ENCODE measurements at regions not wholly inside any gene's neighbourhood (a gene's known extent, or its start where the extent isn't known, plus 50 kb on each side); places are given as distances from the start of the nearest gene placed in this dataset.

- H3K36me3 Mint-ChIP-seq (ENCODE audit: insufficient read depth in 1 of 3, low read depth in 3 of 3), result peaks cover 0 to under 1% (median 0%) of the 10 kb centered on the region in 3 experiments; a peak in 2 of 7 replicates
- H3K14ac ChIP-seq (ENCODE audit: insufficient read depth, low read length), result no peak overlapping the region
- no peak overlapping the region for H4K8ac ChIP-seq (replicated peaks; ENCODE audit: insufficient read length, low read depth, low read length)
- no peaks in the 10 kb centered on the region for H3K9me3 ChIP-seq (ENCODE audit: control insufficient read depth, low read depth, low read length)
- H2BK120ac ChIP-seq (ENCODE audit: low read depth, low read length, poor library complexity, severe bottlenecking), result no peak overlapping the region
- H2AK5ac ChIP-seq (ENCODE audit: insufficient read length, low read length), result no peak overlapping the region
- H3K4ac ChIP-seq (ENCODE audit: low read depth, low read length), result no peak overlapping the region
- peaks cover 0 to 1% of the 10 kb centered on the region in 2 experiments; a peak in 2 of 5 replicates for H3K9me3 Mint-ChIP-seq
- peaks cover 0 to 3% of the 10 kb centered on the region in 2 experiments; a peak in 2 of 4 replicates for H3K4me1 Mint-ChIP-seq
- no peak overlapping the region for H3K4me3 Mint-ChIP-seq
- H4K5ac ChIP-seq (ENCODE audit: insufficient read length, low read depth, low read length), result no peak overlapping the region
- no peak overlapping the region for H3K27ac Mint-ChIP-seq
- no peaks in the 10 kb centered on the region for H3K27me3 Mint-ChIP-seq (ENCODE audit: low read depth)
- H3K79me2 ChIP-seq (ENCODE audit: insufficient read depth, low read length), result no peaks in the 10 kb centered on the region
- H2BK15ac ChIP-seq (ENCODE audit: low read depth, low read length), result no peak overlapping the region
- no peaks in the 10 kb centered on the region for H3K4me1 ChIP-seq (ENCODE audit: insufficient read depth, low read length)
- H2BK20ac ChIP-seq (ENCODE audit: low read depth, low read length, poor library complexity, severe bottlenecking), result no peak overlapping the region
- H3K79me1 ChIP-seq (ENCODE audit: insufficient read depth, low read depth, low read length, poor library complexity, severe bottlenecking), result no peaks in the 10 kb centered on the region
- H2AFZ ChIP-seq (ENCODE audit: low read length), result no peak overlapping the region
- H3K27me3 ChIP-seq (ENCODE audit: insufficient read depth, low read length), result no peaks in the 10 kb centered on the region
- no peak overlapping the region for H3K23ac ChIP-seq (ENCODE audit: insufficient read length, low read depth, low read length)
- H3K18ac ChIP-seq (ENCODE audit: insufficient read length, low read depth, low read length), result no peak overlapping the region
- no peak overlapping the region for H3K27ac ChIP-seq (ENCODE audit: insufficient read length, low read depth, low read length)
- no peak overlapping the region for H4K91ac ChIP-seq (ENCODE audit: insufficient read length, low read depth, low read length)
- TF ChIP-seq, protein P1, sequence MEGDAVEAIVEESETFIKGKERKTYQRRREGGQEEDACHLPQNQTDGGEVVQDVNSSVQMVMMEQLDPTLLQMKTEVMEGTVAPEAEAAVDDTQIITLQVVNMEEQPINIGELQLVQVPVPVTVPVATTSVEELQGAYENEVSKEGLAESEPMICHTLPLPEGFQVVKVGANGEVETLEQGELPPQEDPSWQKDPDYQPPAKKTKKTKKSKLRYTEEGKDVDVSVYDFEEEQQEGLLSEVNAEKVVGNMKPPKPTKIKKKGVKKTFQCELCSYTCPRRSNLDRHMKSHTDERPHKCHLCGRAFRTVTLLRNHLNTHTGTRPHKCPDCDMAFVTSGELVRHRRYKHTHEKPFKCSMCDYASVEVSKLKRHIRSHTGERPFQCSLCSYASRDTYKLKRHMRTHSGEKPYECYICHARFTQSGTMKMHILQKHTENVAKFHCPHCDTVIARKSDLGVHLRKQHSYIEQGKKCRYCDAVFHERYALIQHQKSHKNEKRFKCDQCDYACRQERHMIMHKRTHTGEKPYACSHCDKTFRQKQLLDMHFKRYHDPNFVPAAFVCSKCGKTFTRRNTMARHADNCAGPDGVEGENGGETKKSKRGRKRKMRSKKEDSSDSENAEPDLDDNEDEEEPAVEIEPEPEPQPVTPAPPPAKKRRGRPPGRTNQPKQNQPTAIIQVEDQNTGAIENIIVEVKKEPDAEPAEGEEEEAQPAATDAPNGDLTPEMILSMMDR (conservative IDR thresholded peaks at IDR 0.05), result no peak
- H3K4me2 ChIP-seq (ENCODE audit: insufficient read depth, insufficient read length, low read length), result no peak overlapping the region
- H3T11ph ChIP-seq (ENCODE audit: low read length), result no peak overlapping the region
- DNase-seq, result no peak
- WGBS (ENCODE audit: extremely low coverage, insufficient read length, low lambda C conversion rate), result no CpG with 5 or more reads among the region's 4 CpGs
- H2BK12ac ChIP-seq (ENCODE audit: insufficient read length, low read depth, low read length), result no peak overlapping the region
- no peaks in the 10 kb centered on the region for H4K20me1 ChIP-seq (ENCODE audit: control insufficient read depth, insufficient read depth, insufficient read length)
- no peak overlapping the region for H3K9ac ChIP-seq (ENCODE audit: extremely low read depth, insufficient read length, low read length)
- H3K56ac ChIP-seq (ENCODE audit: insufficient read length, low read depth, low read length), result no peak overlapping the region
- no peaks in the 10 kb centered on the region for H3K23me2 ChIP-seq (ENCODE audit: insufficient read length, low read depth, low read length, poor library complexity, severe bottlenecking)
- H2BK5ac ChIP-seq (ENCODE audit: insufficient read length, low read length), result no peak overlapping the region
These were observed 349.6 kb upstream of the MPDZ start for GRCh38 chr9:13629067-13629466.
